Loucy (cell line): ENCODE measurements at regions not wholly inside any gene's neighbourhood (a gene's known extent, or its start where the extent isn't known, plus 50 kb on each side); places are given as distances from the start of the nearest gene placed in this dataset.

Source experiments
- EZH2phosphoT487 ChIP-seq: fragments of 200-600 bp; IDR thresholded peaks from 2 replicates; pipeline ENCODE4 v1.6.1; 2018; ENCODE audit warnings: antibody characterized with exemption, mild to moderate bottlenecking, moderate library complexity, borderline replicate concordance
- TF ChIP-seq, protein P1 (sequence below): fragments of 200-600 bp; sonication (generic); conservative IDR thresholded peaks from 2 replicates; pipeline ENCODE4 v1.5.1; 2014; ENCODE audit warnings: mild to moderate bottlenecking, antibody characterized with exemption, low read length

DNA sequence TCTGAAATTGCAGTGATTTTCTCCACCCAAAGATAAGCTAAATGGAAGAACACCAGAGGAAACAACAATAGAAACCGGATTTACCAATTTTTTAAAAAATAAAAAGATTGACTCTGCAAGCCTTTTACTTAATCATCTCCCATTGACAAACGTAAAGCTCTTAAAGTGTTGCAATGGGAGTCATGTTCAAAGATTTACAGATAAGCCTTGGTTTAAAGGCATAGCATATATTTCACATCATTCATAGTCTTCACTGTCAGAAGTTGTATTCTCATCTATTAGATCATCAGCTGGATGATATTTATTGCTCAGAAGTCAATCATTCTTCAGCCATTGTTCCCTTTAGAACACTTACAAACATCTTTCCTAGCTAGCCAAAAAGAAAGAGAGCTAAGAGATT lies 397.6 kb downstream of the GBE1 start:
- TF ChIP-seq, protein P1, sequence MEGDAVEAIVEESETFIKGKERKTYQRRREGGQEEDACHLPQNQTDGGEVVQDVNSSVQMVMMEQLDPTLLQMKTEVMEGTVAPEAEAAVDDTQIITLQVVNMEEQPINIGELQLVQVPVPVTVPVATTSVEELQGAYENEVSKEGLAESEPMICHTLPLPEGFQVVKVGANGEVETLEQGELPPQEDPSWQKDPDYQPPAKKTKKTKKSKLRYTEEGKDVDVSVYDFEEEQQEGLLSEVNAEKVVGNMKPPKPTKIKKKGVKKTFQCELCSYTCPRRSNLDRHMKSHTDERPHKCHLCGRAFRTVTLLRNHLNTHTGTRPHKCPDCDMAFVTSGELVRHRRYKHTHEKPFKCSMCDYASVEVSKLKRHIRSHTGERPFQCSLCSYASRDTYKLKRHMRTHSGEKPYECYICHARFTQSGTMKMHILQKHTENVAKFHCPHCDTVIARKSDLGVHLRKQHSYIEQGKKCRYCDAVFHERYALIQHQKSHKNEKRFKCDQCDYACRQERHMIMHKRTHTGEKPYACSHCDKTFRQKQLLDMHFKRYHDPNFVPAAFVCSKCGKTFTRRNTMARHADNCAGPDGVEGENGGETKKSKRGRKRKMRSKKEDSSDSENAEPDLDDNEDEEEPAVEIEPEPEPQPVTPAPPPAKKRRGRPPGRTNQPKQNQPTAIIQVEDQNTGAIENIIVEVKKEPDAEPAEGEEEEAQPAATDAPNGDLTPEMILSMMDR: no peak
- TF ChIP-seq EZH2phosphoT487: no peak
